MCF 10A (cell line): ENCODE measurements at regions not wholly inside any gene's neighbourhood (a gene's known extent, or its start where the extent isn't known, plus 50 kb on each side); places are given as distances from the start of the nearest gene placed in this dataset.
"Not testable (repeated sequence)": the region's sequence is repeated elsewhere in the genome, so short reads cannot be mapped to it uniquely, and the experiment has no call there.

Experiments used
- BruUV-seq: library from RNA; stranded (reverse); fragments of 400-500 nt; replicated peaks from 2 replicates; lab custom pipeline; 2021; lab: Mats Ljungman, UMichigan
- CTCF ChIA-PET: fragments of 300-600 bp; sonication (Branson Sonifier 250); formaldehyde crosslinking; extraction: SDS; loops from one replicate; lab custom pipeline; 2021; ENCODE audit warnings: antibody characterized with exemption, inconsistent platforms; lab: Yijun Ruan, JAX
- POLR2A ChIA-PET: fragments of 300-600, 350-650 bp; sonication (Branson Sonifier 250); formaldehyde crosslinking; extraction: SDS; loops from one replicate; lab custom pipeline; 2020; ENCODE audit warnings: antibody characterized with exemption, inconsistent platforms; lab: Yijun Ruan, JAX
- DNase-seq: peaks from one replicate; pipeline ENCODE4 v3.0.0-alpha.2; 2018; ENCODE audit not compliant: unreplicated experiment
- H3K27ac Mint-ChIP-seq: one replicate; pipeline ENCODE4 v1.8.0; 2022; ENCODE audit warnings: mild to moderate bottlenecking, low read depth, mixed read lengths; ENCODE audit not compliant: unreplicated experiment
- H3K27me3 Mint-ChIP-seq: one replicate; pipeline ENCODE4 v1.8.0; 2022; ENCODE audit warnings: mixed read lengths; ENCODE audit not compliant: insufficient read depth, unreplicated experiment
- H3K36me3 Mint-ChIP-seq: one replicate; pipeline ENCODE4 v1.8.0; 2022; ENCODE audit warnings: mild to moderate bottlenecking, moderate library complexity, mixed read lengths; ENCODE audit not compliant: insufficient read depth, unreplicated experiment
- H3K4me1 Mint-ChIP-seq: one replicate; pipeline ENCODE4 v1.8.0; 2022; ENCODE audit warnings: mixed read lengths; ENCODE audit not compliant: insufficient read depth, unreplicated experiment
- H3K4me3 Mint-ChIP-seq: one replicate; pipeline ENCODE4 v1.8.0; 2022; ENCODE audit warnings: mild to moderate bottlenecking, moderate library complexity, mixed read lengths; ENCODE audit not compliant: unreplicated experiment
- H3K9me3 Mint-ChIP-seq: one replicate; pipeline ENCODE4 v1.8.0; 2022; ENCODE audit warnings: mixed read lengths; ENCODE audit not compliant: unreplicated experiment
- CTCF ChIP-seq: fragments of 200-600 bp; IDR thresholded peaks from one replicate; pipeline ENCODE4 v1.8.0; 2022; ENCODE audit warnings: antibody characterized with exemption, mild to moderate bottlenecking; ENCODE audit not compliant: unreplicated experiment
- intact Hi-C: fragments of 100-400 bp; cut with micrococcal nuclease; formaldehyde crosslinking; loops from 2 replicates; pipeline ENCODE4 v1.14.1; 2022

- Mint-ChIP-seq H3K9me3 (peaks cover 5% of the 10 kb centered on the region), H3K27ac (no peak overlapping the region), H3K4me3 (no peak overlapping the region), H3K27me3 (no peaks in the 10 kb centered on the region), H3K36me3 (no peaks in the 10 kb centered on the region), H3K4me1 (no peaks in the 10 kb centered on the region)
- intact Hi-C loops, result no loop called here
- ChIA-PET CTCF (no interaction called here), POLR2A (no interaction called here)
- BruUV-seq, result no TSS peak
- no peak for TF ChIP-seq CTCF
- DNase-seq, result no peak
These were observed 93.6 kb upstream of the TSLP start for GRCh38 chr5:110977915-110978314.

GRCh38 chr5:110985882-110986281 lies 85.6 kb upstream of the TSLP start:
- CTCF ChIA-PET, result interaction anchor here (0.6 to 0.7 kb wide), 2 partner anchors 148 to 641 kb away, joined by 3 to 4 read pairs; no protein-coding TSS in a partner anchor
- H3K27ac Mint-ChIP-seq, H3K27me3 Mint-ChIP-seq, DNase-seq, H3K36me3 Mint-ChIP-seq, H3K9me3 Mint-ChIP-seq, H3K4me1 Mint-ChIP-seq, H3K4me3 Mint-ChIP-seq, POLR2A ChIA-PET, BruUV-seq, intact Hi-C loops: not testable (repeated sequence)

- POLR2A ChIA-PET, CTCF ChIA-PET, H3K27me3 Mint-ChIP-seq, H3K4me1 Mint-ChIP-seq, H3K36me3 Mint-ChIP-seq, H3K4me3 Mint-ChIP-seq, intact Hi-C loops, BruUV-seq, H3K27ac Mint-ChIP-seq, H3K9me3 Mint-ChIP-seq, DNase-seq: not testable (repeated sequence)
These were observed 83.9 kb upstream of the TSLP start for GRCh38 chr5:110987573-110987972.

DNA sequence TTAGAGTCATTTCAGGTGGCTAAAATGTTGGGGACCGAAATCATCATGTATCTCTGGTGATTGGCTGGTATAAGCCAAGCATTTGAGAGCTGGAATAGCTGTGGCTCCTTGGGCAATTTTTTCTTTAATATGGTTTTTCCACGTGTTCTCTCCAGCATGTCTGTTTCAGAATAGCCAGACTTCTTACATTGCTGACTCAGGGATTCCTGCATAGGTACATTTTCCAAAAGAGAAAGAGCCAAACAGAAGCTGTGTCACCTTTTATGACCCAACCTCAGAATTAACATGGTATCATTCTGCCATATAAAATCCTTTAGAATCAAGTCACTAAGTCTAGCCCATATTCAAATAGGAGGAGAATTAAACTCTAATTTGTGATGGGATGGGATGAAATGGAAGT lies 74.8 kb upstream of the TSLP start:
- Mint-ChIP-seq H3K4me1 (no peaks in the 10 kb centered on the region), H3K27me3 (no peaks in the 10 kb centered on the region), H3K36me3 (no peaks in the 10 kb centered on the region), H3K4me3 (no peak overlapping the region), H3K9me3 (peaks cover 19% of the 10 kb centered on the region), H3K27ac (no peak overlapping the region)
- no peak for TF ChIP-seq CTCF
- ChIA-PET POLR2A (no interaction called here), CTCF (no interaction called here)
- no peak for DNase-seq
- BruUV-seq, result no TSS peak
- intact Hi-C loops, result no loop called here

DNA sequence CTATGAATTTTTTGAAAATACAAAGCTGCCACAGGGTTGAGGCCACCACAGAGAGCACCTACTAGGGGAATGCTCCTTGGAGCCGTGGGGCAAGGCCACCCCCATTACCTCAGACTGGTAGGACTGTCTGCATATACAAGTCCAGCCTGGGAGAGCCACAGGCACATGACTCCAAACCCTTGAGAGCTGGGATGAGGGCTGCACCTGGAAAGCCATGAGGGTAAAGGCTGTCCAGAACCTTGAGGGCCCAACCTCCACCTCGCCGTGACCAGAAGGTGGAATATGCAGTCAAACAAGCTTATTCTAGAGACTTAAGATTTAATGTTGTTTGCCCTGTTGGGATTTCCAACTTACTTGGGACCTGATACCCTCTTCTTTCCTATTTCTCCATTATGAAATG lies 69.5 kb upstream of the TSLP start:
- BruUV-seq, result no TSS peak
- POLR2A ChIA-PET, result interaction anchor here (0.7 to 1.3 kb wide), 3 partner anchors 27 to 198 kb away, joined by 3 to 4 read pairs (median 3); no protein-coding TSS in a partner anchor
- H3K27ac Mint-ChIP-seq, result no peak overlapping the region

More for the DNA sequence above, 69.5 kb upstream of the TSLP start:
- no peak for DNase-seq
- TF ChIP-seq CTCF, result no peak
- Mint-ChIP-seq H3K9me3 (peaks cover 19% of the 10 kb centered on the region), H3K36me3 (no peaks in the 10 kb centered on the region), H3K27me3 (no peaks in the 10 kb centered on the region), H3K4me3 (no peak overlapping the region), H3K4me1 (no peaks in the 10 kb centered on the region)
- CTCF ChIA-PET, result no interaction called here
- intact Hi-C loops, result no loop called here
